ENCODE measurements at regions not wholly inside any gene's neighbourhood (a gene's known extent, or its start where the extent isn't known, plus 50 kb on each side); places are given as distances from the start of the nearest gene placed in this dataset. TPM values are rescaled to one million over a fixed set of nuclear protein-coding genes. Genes with fewer than 3 reads are reported as not detected.

Small RNA genes lying in the stretch of these regions (small RNA-seq; reads per million reads assigned to genes)
- gene AC004004.1 (ENCODE audit: low replicate concordance): not detected
